ENCODE measurements at regions not wholly inside any gene's neighbourhood (a gene's known extent, or its start where the extent isn't known, plus 50 kb on each side); places are given as distances from the start of the nearest gene placed in this dataset.

GRCh38 chr15:37794947-37795346 is 139.5 kb upstream of the TMCO5A start:
- H3K36me3 ChIP-seq = no peaks in the 10 kb centered on the region
- H3K4me1 ChIP-seq = no peaks in the 10 kb centered on the region
- H3K9me3 ChIP-seq = no peaks in the 10 kb centered on the region
- no peak for TF ChIP-seq POLR2A (IDR thresholded peaks at IDR 0.05)
- TF ChIP-seq, protein P1, sequence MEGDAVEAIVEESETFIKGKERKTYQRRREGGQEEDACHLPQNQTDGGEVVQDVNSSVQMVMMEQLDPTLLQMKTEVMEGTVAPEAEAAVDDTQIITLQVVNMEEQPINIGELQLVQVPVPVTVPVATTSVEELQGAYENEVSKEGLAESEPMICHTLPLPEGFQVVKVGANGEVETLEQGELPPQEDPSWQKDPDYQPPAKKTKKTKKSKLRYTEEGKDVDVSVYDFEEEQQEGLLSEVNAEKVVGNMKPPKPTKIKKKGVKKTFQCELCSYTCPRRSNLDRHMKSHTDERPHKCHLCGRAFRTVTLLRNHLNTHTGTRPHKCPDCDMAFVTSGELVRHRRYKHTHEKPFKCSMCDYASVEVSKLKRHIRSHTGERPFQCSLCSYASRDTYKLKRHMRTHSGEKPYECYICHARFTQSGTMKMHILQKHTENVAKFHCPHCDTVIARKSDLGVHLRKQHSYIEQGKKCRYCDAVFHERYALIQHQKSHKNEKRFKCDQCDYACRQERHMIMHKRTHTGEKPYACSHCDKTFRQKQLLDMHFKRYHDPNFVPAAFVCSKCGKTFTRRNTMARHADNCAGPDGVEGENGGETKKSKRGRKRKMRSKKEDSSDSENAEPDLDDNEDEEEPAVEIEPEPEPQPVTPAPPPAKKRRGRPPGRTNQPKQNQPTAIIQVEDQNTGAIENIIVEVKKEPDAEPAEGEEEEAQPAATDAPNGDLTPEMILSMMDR (IDR thresholded peaks at IDR 0.05) = no peak
- intact Hi-C loops (cut with DNase I; ENCODE audit: low total_unique reads) = no loop called here
- no peak overlapping the region for H3K4me3 ChIP-seq
- H3K27ac ChIP-seq = no peak overlapping the region
- DNase-seq = no peak
- no peaks in the 10 kb centered on the region for H3K27me3 ChIP-seq

DNA sequence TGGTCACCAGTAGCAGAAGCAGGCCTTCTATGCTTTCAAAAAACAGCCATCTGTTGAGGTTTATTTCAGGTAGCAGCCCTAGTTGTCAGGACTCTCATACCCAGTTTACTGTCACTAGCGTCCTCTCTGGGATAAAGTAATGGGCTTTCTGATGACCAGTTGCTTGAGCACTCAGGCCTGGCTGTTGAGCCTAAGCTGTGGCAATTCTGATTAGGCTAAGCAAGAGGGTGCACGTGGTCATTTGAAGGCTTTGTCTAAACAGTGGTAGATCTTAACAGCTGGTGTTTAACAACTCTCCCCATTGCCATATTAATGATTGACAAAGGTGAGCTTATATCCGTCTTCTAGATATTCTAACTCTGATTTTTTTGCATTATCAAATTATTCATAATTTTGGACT is 132.9 kb upstream of the TMCO5A start:
- Histone ChIP-seq H3K36me3 (no peaks in the 10 kb centered on the region), H3K27ac (no peak overlapping the region), H3K27me3 (no peaks in the 10 kb centered on the region), H3K4me3 (no peak overlapping the region), H3K9me3 (no peaks in the 10 kb centered on the region), H3K4me1 (no peaks in the 10 kb centered on the region)
- intact Hi-C loops (cut with DNase I; ENCODE audit: low total_unique reads) = no loop called here
- no peak for TF ChIP-seq POLR2A (IDR thresholded peaks at IDR 0.05)
- TF ChIP-seq, protein P1 (IDR thresholded peaks at IDR 0.05) = no peak
- no peak for DNase-seq

GRCh38 chr15:37806808-37807207 is 127.6 kb upstream of the TMCO5A start:
- no peak for DNase-seq
- no peaks in the 10 kb centered on the region for H3K27me3 ChIP-seq
- no peaks in the 10 kb centered on the region for H3K36me3 ChIP-seq
- no peaks in the 10 kb centered on the region for H3K4me1 ChIP-seq
- no peak overlapping the region for H3K4me3 ChIP-seq
- H3K9me3 ChIP-seq = no peaks in the 10 kb centered on the region
- TF ChIP-seq, protein P1 (IDR thresholded peaks at IDR 0.05) = no peak
- TF ChIP-seq POLR2A (IDR thresholded peaks at IDR 0.05) = no peak
- H3K27ac ChIP-seq = no peak overlapping the region
- intact Hi-C loops (cut with DNase I; ENCODE audit: low total_unique reads) = no loop called here

- H3K4me3 ChIP-seq = no peak overlapping the region
- H3K4me1 ChIP-seq = no peaks in the 10 kb centered on the region
- H3K27me3 ChIP-seq = no peaks in the 10 kb centered on the region
- H3K36me3 ChIP-seq = no peaks in the 10 kb centered on the region
- H3K9me3 ChIP-seq = no peaks in the 10 kb centered on the region
- intact Hi-C loops (cut with DNase I; ENCODE audit: low total_unique reads) = no loop called here
- H3K27ac ChIP-seq = no peak overlapping the region
- DNase-seq = no peak
- TF ChIP-seq, protein P1 (IDR thresholded peaks at IDR 0.05) = no peak
- no peak for TF ChIP-seq POLR2A (IDR thresholded peaks at IDR 0.05)
Observed at GRCh38 chr15:37810381-37810780, 124.1 kb upstream of the TMCO5A start.

- no peaks in the 10 kb centered on the region for H3K27me3 ChIP-seq
- no peak overlapping the region for H3K27ac ChIP-seq
- H3K4me1 ChIP-seq = no peaks in the 10 kb centered on the region
- H3K9me3 ChIP-seq = no peaks in the 10 kb centered on the region
- TF ChIP-seq, protein P1 (IDR thresholded peaks at IDR 0.05) = no peak
- TF ChIP-seq POLR2A (IDR thresholded peaks at IDR 0.05) = no peak
- H3K36me3 ChIP-seq = no peaks in the 10 kb centered on the region
- intact Hi-C loops (cut with DNase I; ENCODE audit: low total_unique reads) = no loop called here
- H3K4me3 ChIP-seq = no peak overlapping the region
- DNase-seq = no peak
Observed at GRCh38 chr15:37813306-37813705, 121.1 kb upstream of the TMCO5A start.
